ENCODE measurements at regions not wholly inside any gene's neighbourhood (a gene's known extent, or its start where the extent isn't known, plus 50 kb on each side); places are given as distances from the start of the nearest gene placed in this dataset.
"Not testable (repeated sequence)": the region's sequence is repeated elsewhere in the genome, so short reads cannot be mapped to it uniquely, and the experiment has no call there.

DNA sequence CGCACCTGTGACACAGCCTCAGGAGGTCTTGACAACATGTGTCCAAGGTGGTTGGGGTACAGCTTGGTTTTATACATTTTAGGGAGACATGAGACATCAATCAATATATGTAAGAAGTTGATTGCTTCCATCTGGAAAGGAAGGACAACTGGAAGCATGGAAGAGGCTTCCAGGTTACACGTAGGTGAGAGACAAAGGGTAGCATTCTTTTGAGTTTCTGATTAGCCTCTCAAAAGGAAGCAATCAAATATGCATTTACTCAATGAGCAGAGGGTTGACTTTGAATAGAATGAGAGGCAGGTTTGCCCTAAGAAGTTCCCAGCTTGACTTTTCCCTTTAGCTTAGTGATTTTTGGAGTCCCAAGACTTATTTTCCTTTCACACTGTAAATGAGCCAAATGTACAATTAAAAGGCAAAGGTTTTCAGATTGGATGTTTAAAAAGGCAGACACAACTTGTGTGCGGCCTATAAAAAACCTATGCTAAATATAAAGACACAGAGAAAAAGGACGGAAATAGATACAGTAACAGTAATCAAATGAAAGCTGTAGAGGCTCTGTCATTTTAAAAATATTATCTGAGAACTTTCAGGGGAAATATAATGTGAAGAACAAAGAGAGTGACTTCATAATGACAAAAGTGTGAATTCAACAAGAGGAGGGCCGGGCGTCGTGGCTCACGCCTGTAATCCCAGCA lies 65.7 kb upstream of the LANCL2 start:
- DNase-seq = no peak

DNA sequence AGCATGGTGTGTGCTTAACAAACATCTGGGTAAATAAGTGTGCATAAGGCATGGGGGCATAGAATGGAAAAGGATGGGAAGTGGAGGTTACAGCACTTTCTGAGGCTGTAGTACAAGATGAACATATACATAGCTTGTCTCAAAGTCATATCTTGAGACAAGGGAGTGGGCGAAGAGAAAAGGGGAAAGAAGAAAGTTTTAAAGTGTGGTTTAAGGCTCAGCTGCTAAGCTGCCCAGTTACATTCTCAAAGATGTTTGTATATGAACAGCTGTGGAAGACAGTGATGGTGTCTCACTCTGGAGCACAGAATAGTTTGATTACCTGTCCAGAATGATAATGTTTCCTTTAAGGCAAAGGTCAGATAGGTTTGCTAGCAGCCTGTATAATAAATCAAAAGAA lies 61.9 kb upstream of the LANCL2 start:
- DNase-seq = no peak

DNA sequence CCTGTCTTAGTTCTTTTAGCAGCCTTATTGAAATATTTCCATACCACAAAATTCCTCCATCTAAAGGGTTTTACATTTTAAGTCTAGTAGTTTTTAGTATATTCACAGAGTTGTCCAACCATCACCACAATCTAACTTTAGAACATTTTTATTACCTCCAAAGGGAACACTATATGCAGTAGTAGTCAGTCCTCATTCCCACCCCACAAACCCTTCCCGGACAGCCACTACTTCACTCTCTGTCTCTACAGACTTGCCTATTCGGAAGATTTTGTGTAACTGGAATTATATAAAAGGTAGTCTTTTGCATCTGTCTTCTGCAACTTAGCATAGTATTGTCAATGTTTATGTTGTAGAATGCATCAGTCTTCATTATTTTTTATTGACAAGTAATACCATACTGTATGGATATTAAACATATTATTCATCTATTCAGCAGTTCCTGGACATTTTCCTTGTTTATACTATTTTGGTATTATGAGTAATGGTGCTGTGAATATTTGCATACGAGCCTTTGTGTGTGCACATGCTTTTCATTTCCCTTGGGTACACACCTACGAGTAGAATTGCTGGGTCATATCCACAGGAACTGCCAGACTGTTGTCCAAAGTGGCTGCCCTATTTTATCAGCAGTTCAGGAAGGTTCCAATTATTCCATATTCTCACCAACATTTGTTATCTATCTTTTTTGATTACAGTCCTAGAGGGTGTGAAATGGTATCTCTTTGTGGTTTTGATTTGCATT lies 60.9 kb upstream of the LANCL2 start:
- DNase-seq = no peak

- DNase-seq = no peak
Measured at GRCh38 chr7:55305135-55305534, 60.0 kb upstream of the LANCL2 start.

- DNase-seq = no peak
Measured at GRCh38 chr7:55306331-55306730, 58.8 kb upstream of the LANCL2 start.

DNA sequence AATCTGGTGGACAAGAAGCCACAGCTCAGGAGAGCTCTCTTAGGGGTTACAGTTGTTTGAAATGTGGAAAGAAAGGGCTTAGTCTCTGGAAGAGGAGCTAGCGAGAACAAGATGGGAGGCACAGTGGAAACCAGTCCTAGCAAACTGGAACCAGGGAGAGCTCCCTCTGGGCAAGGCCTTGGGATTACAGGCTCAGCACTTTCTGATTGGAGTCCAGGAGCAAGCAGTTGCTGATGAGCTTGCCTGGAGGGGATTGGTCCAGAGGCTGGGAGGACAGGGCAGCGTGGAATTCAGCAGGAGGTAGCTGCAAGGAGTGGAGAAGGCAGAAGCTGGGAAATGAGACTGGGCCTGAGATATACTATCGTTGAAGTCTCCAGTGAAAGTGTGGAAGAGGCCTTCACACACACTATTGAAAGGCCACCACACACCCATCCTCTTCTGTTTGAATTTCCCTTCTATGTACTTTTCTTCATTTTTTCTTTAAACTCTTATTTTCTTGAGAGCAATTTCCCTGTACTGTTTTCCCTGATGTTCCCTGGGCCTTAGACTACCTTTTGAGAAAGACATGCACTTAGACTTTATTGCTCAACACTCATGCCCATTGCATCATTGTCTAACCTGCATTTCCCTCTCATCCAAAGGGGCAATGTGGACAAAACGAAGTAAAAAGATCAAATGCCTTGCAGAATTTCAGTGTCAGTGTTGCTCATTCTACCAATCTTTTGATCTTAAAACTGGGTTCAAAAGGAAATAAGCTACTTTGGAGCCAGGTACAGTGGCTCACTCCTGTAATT lies 57.8 kb upstream of the LANCL2 start:
- no peak for DNase-seq

DNA sequence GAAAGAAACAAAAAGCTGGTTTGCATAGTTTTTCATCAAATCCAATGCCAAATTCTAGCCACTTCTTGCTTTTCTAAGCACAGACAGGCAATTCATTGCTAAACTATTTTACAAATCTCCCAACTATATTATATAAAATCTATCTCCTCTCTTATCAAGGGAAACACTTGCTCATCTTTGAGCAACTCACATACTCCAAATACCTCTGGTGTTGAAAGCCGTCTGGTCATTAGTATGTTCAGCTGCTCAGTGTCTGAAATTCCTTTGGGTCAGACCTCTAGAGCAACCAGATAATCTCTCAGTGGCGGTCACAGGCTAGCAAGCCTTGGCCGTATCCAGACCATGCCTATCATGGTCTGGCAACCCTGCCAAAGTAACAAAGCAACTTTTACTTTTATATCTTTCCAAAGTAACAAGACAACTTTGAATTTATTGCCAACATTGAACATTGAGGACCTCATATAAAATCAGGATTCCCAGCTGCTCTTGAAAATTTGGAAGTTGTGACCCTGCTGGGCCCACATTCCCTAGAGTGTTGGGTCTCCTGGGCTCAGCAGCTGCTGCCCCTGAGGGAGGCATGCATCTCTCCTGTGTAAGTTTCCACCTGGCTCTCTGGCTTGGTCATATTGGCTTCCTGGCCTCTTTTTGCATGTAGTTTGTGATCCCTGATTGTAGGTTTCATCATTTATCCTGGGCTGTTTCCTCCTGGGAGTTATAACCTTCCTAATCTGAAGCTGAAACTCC lies 56.8 kb upstream of the LANCL2 start:
- no peak for DNase-seq

DNA sequence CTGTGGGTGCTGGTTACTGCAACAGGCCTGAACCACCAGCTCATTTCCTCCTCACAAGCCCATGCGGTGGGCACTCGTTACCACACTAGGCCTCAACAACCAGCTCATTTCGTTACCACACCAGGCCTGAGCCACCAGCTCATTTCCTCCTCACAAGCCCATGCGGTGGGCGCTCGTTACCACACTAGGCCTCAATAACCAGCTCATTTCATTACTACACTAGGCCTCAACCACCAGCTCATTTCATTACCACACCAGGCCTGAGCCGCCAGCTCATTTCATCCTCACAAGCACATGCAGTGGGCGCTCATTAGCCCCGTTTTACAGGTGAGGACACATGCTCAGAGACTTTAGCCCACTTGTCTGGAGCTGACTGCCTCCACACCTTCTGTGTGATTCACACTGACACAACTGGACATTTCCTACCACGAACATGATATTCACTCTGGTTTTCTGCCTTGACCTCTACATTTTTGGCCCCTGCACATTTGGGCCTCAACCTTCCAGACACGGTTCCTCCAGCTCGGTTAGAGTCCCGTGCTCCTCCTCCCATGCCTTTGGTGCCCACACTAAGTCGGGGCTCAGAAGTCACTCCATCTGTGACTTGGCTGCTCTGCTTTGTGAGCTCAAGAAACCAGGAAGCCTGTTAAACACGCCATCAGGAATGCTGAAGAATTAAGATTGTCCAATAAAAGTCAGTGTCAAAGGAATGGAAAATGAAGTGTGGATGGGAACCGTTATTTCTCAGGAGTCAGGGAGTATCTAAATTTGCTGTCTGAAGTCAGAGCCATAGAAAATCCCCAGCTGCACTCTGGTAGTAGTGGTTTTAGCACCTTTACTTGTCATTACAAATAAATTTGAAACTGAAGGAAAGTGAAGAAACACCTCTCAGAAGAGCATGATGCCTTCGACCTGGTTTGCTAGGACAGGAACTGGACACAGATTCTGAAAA lies 55.8 kb upstream of the LANCL2 start:
- DNase-seq = no peak

DNA sequence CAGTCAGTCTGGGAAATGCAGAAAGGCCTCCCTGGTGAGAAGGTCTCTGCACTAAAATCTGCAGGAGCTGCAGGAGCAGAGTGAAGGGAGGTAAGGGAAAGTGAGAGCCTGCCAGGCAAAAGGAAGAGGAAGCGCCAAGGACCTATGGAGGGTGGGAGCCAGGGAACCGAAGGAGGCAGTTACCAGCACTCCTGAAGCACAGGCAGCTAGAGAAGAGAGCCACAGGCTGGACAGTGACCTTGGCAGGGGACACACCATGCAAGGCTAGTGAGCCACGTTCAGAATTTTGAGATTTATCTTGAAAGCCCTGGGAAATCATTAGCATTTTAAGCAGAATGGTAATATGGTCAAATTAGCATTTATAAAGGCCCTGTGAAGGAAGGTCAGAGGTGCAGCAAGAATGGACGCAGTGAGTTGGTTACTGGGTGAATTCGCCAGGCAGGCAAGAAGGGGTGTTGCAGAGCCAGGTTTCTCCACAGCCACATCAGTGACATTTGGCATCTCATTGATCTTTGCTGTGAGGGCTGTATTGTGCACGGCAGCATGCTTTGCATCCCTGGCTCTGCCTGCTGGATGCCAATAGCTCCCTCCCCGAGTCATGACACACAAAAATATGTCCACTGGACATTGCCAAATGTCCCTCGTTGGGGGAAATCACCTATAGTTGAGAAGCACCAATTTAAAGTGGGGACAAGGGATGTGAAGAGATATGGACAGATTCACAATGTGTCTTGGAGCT lies 54.7 kb upstream of the LANCL2 start:
- DNase-seq = no peak

- DNase-seq = not testable (repeated sequence)
Measured at GRCh38 chr7:55311892-55312291, 53.2 kb upstream of the LANCL2 start.

GRCh38 chr7:55313671-55314070 lies 51.5 kb upstream of the LANCL2 start:
- DNase-seq = not testable (repeated sequence)

DNA sequence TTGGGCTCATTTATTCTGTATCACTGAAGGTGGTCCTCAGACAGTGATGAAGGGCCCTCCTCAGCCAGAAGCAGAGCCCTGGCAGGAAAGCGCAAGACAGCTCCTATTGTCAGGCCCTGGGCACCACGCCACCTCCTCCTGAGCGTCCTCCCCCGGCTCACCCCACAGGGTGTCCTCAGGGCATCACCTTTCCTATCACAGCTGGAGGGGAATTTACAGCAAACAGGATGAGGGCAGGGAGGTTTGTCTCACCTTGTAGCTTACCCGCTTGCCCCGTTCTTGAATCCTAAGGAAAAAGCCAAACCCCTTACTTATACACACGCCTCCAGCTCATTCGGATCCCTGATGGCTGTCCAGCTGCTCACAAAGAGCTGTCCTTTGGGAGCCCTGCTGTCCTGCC lies 50.2 kb upstream of the LANCL2 start:
- DNase-seq = no peak

Measured in amygdala (tissue), 56 donors.